ENCODE measurements at regions not wholly inside any gene's neighbourhood (a gene's known extent, or its start where the extent isn't known, plus 50 kb on each side); places are given as distances from the start of the nearest gene placed in this dataset.

DNA sequence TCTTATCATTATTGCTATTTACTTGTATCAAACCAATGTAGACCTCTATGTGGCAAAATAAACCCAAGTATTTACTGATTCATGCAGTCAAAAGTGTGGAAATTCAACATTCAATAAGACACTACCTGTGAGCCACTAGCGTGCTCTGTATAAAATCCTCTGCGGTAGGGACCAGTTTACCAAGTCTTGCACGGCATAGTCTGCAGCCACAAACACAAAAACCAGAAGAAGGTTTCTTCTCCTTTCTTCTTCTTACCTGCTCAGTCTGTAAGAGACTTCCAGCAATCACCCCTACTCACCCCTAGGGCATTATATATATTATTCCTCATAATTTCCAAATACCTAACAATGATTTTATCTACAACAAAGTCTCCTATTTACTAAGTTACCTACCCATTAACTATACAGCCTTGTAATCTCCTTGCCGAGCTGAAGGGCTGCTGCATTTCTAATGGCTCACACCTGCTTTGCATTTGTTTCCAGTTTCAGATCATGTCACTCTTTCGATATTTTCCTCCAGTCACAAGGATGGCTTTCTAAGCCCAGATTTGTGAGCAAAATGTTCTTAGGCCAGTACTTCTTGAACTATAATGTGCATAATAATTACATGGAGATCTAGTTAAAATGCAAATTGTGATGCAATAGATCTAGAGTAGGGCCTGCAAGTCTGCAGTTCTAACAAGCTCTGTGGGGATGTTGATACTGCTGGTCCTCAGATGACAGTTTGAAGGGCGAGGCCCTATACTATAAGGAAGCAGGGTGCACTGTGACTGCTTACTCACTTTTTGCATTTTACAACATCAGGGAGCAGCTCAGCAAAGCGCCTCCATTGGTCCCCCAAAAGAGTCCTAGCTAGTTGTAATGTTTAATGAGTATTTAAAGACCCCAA is 191.9 kb upstream of the DDI1 start:
- no peak for TF ChIP-seq CTCF (tag by site-specific recombination; IDR thresholded peaks at IDR 0.05)
- TF ChIP-seq ZNF473 (tag by site-specific recombination; IDR thresholded peaks at IDR 0.05): no peak
- no peak for TF ChIP-seq ZBTB1 (tag by site-specific recombination; IDR thresholded peaks at IDR 0.05)

Measured in HEK293 (cell line).